HEK293 (cell line): ENCODE measurements at regions not wholly inside any gene's neighbourhood (a gene's known extent, or its start where the extent isn't known, plus 50 kb on each side); places are given as distances from the start of the nearest gene placed in this dataset.

Experiments used
- CTCF ChIA-PET: fragments of 350-600 bp; formaldehyde crosslinking; extraction: SDS; loops from one replicate; lab custom pipeline; 2021; ENCODE audit warnings: antibody characterized with exemption; lab: Yijun Ruan, JAX
- POLR2A ChIA-PET: fragments of 300-600 bp; formaldehyde crosslinking; extraction: SDS; loops from one replicate; lab custom pipeline; 2020; ENCODE audit warnings: antibody characterized with exemption, inconsistent platforms; lab: Yijun Ruan, JAX
- H3K27ac ChIP-seq: fragments of 200-500 bp; sonication (Bioruptor generic); 2 replicates; pipeline ENCODE4 v1.5.1; 2014; ENCODE audit warnings: low read depth, low read length, control low read depth, inconsistent platforms; ENCODE audit errors: extremely low read depth
- H3K36me3 ChIP-seq, 2 experiments: fragments of 200-500 bp in 1 of 2; sonication (Bioruptor generic) in 1 of 2; 1 replicate in 1 of 2; 2 replicates in 1 of 2; pipeline ENCODE4 v1.5.1; 2014 to 2017; ENCODE audit warnings: inconsistent platforms in 2 of 2, low read length in 2 of 2; ENCODE audit not compliant: control insufficient read depth in 2 of 2, insufficient read depth in 1 of 2
- H3K4me1 ChIP-seq: fragments of 200-500 bp; sonication (Bioruptor generic); 2 replicates; pipeline ENCODE4 v1.5.1; 2014; ENCODE audit warnings: mild to moderate bottlenecking, low read length, inconsistent platforms; ENCODE audit not compliant: control insufficient read depth, insufficient read depth
- H3K4me3 ChIP-seq: 2 replicates; pipeline ENCODE4 v1.5.1; 2011; ENCODE audit warnings: low read depth, mild to moderate bottlenecking, control low read depth, low read length, moderate library complexity
- H3K9me3 ChIP-seq: fragments of 200-500 bp; sonication (Bioruptor generic); 2 replicates; pipeline ENCODE4 v1.5.1; 2014; ENCODE audit warnings: low read depth, low read length, inconsistent platforms; ENCODE audit not compliant: control insufficient read depth, insufficient read depth
- BCL11B ChIP-seq: fragments of 450-650 bp; formaldehyde crosslinking; IDR thresholded peaks from 2 replicates; pipeline ENCODE4 v1.5.1; 2016; ENCODE audit warnings: low read depth, missing biosample characterization, missing genetic modification characterization
- GLI2 ChIP-seq: fragments of 450-650 bp; formaldehyde crosslinking; IDR thresholded peaks from 2 replicates; pipeline ENCODE4; 2017; ENCODE audit warnings: missing biosample characterization, missing genetic modification characterization, low read depth, borderline replicate concordance
- KLF1 ChIP-seq: fragments of 450-650 bp; formaldehyde crosslinking; IDR thresholded peaks from 2 replicates; pipeline ENCODE4 v1.5.1; 2016; ENCODE audit warnings: missing biosample characterization, missing genetic modification characterization
- KLF10 ChIP-seq: fragments of 450-650 bp; IDR thresholded peaks from 2 replicates; pipeline ENCODE4 v1.5.1; 2018; ENCODE audit warnings: missing biosample characterization, mild to moderate bottlenecking, missing genetic modification characterization
- MEIS1 ChIP-seq: sonication (generic); formaldehyde crosslinking; IDR thresholded peaks from 2 replicates; pipeline ENCODE4 v1.8.1; 2022; ENCODE audit warnings: missing genetic modification reagents, mild to moderate bottlenecking, borderline replicate concordance
- SCRT1 ChIP-seq: fragments of 450-650 bp; formaldehyde crosslinking; IDR thresholded peaks from 2 replicates; pipeline ENCODE4 v1.5.1; 2016; ENCODE audit warnings: missing biosample characterization, missing genetic modification characterization, borderline replicate concordance
- SCRT2 ChIP-seq: fragments of 450-650 bp; formaldehyde crosslinking; IDR thresholded peaks from 2 replicates; pipeline ENCODE4 v1.5.1; 2016; ENCODE audit warnings: missing biosample characterization, missing genetic modification characterization
- YY2 ChIP-seq: fragments of 450-650 bp; formaldehyde crosslinking; IDR thresholded peaks from 2 replicates; pipeline ENCODE4 v1.5.1; 2016; ENCODE audit warnings: missing biosample characterization, missing genetic modification characterization
- ZBTB10 ChIP-seq: fragments of 450-650 bp; formaldehyde crosslinking; IDR thresholded peaks from 2 replicates; pipeline ENCODE4 v1.5.1; 2016; ENCODE audit warnings: missing biosample characterization, missing genetic modification characterization
- ZFP41 ChIP-seq: fragments of 450-650 bp; formaldehyde crosslinking; IDR thresholded peaks from 2 replicates; pipeline ENCODE4 v1.5.1; 2016; ENCODE audit warnings: missing biosample characterization, missing genetic modification characterization, borderline replicate concordance
- ZNF112 ChIP-seq: fragments of 450-650 bp; formaldehyde crosslinking; IDR thresholded peaks from 2 replicates; pipeline ENCODE4 v1.5.0; 2017; ENCODE audit warnings: missing biosample characterization, missing genetic modification characterization
- ZNF211 ChIP-seq: fragments of 450-650 bp; formaldehyde crosslinking; IDR thresholded peaks from 2 replicates; pipeline ENCODE4 v1.5.1; 2016; ENCODE audit warnings: low read depth, missing biosample characterization, missing genetic modification characterization
- ZNF280C ChIP-seq: fragments of 450-650 bp; formaldehyde crosslinking; IDR thresholded peaks from 2 replicates; pipeline ENCODE4 v1.5.1; 2016; ENCODE audit warnings: missing biosample characterization, missing genetic modification characterization
- ZNF302 ChIP-seq: fragments of 450-650 bp; formaldehyde crosslinking; IDR thresholded peaks from 2 replicates; pipeline ENCODE4 v1.5.1; 2016; ENCODE audit warnings: missing biosample characterization, missing genetic modification characterization, low read depth
- ZNF354C ChIP-seq: fragments of 450-650 bp; formaldehyde crosslinking; IDR thresholded peaks from 2 replicates; pipeline ENCODE4 v1.5.1; 2016; ENCODE audit warnings: missing biosample characterization, missing genetic modification characterization, low read depth, borderline replicate concordance
- ZNF513 ChIP-seq: fragments of 450-650 bp; IDR thresholded peaks from 2 replicates; pipeline ENCODE4 v1.5.1; 2018; ENCODE audit warnings: missing biosample characterization, missing genetic modification characterization
- ZNF548 ChIP-seq: fragments of 450-650 bp; formaldehyde crosslinking; IDR thresholded peaks from 2 replicates; pipeline ENCODE4 v1.5.1; 2016; ENCODE audit warnings: missing biosample characterization, missing genetic modification characterization
- ZNF561 ChIP-seq: fragments of 450-650 bp; IDR thresholded peaks from 2 replicates; pipeline ENCODE4 v1.5.1; 2018; ENCODE audit warnings: missing biosample characterization, missing genetic modification characterization, borderline replicate concordance
- ZNF76 ChIP-seq: fragments of 450-650 bp; formaldehyde crosslinking; IDR thresholded peaks from 2 replicates; pipeline ENCODE4; 2016; ENCODE audit warnings: low read depth, missing biosample characterization, missing genetic modification characterization, borderline replicate concordance
- ZNF791 ChIP-seq: fragments of 450-650 bp; formaldehyde crosslinking; IDR thresholded peaks from 2 replicates; pipeline ENCODE4 v1.5.1; 2016; ENCODE audit warnings: missing biosample characterization, missing genetic modification characterization
- ZNF843 ChIP-seq: fragments of 450-650 bp; formaldehyde crosslinking; IDR thresholded peaks from 2 replicates; pipeline ENCODE4 v1.5.1; 2016; ENCODE audit warnings: missing biosample characterization, missing genetic modification characterization
- TF ChIP-seq, protein P1 (sequence below): fragments of 450-650 bp; formaldehyde crosslinking; IDR thresholded peaks from 2 replicates; pipeline ENCODE4 v1.5.0; 2017; ENCODE audit warnings: missing biosample characterization, missing genetic modification characterization, borderline replicate concordance
- TF ChIP-seq, protein P2 (sequence below): fragments of 450-650 bp; formaldehyde crosslinking; IDR thresholded peaks from 2 replicates; pipeline ENCODE4 v1.5.1; 2016; ENCODE audit warnings: missing biosample characterization, missing genetic modification characterization

- TF ChIP-seq YY2 (no peak), KLF1 (tag by site-specific recombination) (no peak), ZNF548 (tag by site-specific recombination) (no peak), KLF10 (tag by site-specific recombination) (no peak), ZNF843 (tag by site-specific recombination) (no peak), SCRT1 (tag by site-specific recombination) (no peak), ZNF354C (tag by site-specific recombination) (no peak), ZBTB10 (tag by site-specific recombination) (no peak), BCL11B (tag by site-specific recombination) (no peak), ZNF280C (tag by site-specific recombination) (no peak)
- TF ChIP-seq, all 188 proteins: peak for 0
These were observed 374.9 kb upstream of the TNC start (continued) for GRCh38 chr9:115492869-115493268.

DNA sequence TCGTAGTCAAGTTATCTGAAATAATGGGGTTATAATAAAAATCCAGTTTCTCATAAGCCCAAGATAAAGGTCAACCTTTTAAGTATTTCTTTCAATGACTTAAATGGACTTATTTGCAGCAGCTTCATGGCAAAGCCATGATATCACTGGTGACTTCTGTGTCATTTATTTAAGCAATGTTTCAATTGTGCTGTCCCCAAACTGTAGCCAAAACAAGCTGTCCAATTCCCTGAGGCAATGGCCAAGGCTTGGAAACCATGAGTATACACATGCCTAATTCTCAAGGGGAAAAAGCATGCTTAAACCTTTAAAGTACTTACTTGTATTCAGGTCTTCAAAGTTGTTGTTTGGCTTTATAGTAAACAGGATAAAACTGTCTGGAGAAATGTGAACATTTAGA lies 376.4 kb upstream of the TNC start:
- CTCF ChIA-PET, result no interaction called here
- Histone ChIP-seq H3K27ac (peak overlapping the region; percentile 43; the same call in 1 of the 2 replicates), H3K4me1 (peaks cover 11% of the 10 kb centered on the region; the same call in 1 of the 2 replicates)

DNA sequence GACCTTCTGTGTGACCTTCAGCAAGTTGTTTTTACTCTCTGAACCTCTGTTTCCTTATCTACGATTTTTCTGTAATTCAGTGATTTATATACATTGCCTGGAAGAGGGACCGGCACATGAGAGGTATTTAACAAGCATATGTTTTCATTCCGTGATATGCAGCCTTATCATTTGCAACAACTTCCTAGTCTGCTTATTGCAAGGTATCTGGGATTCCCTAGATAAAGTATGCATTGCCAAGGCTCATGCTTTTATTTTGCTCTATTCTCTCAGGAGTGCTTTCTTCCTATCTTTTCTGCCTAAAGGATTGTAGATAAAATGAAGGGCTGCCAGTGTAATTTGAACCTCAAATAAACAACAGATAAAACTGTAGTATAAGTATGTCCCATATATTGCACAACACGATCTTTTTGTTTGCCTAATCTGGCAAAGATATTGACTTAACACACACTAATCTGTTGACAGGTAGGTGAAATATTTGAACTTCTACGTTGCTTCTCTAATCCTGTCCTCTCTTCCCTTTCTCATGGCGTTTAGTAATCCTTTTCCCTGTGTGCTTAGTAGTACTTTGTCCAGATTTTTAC lies 377.2 kb upstream of the TNC start:
- Histone ChIP-seq H3K36me3 (no peaks in the 10 kb centered on the region), H3K27ac (peak overlapping the region; percentile 43), H3K9me3 (no peaks in the 10 kb centered on the region), H3K4me1 (peaks cover 11% of the 10 kb centered on the region; the same call in 1 of the 2 replicates), H3K4me3 (no peak overlapping the region)
- CTCF ChIA-PET, result no interaction called here
- POLR2A ChIA-PET, result no interaction called here
- TF ChIP-seq ZNF76 (tag by site-specific recombination) (no peak), ZNF791 (tag by site-specific recombination) (no peak), GLI2 (tag by site-specific recombination) (no peak), MEIS1 (no peak), SCRT2 (tag by site-specific recombination) (no peak), ZNF211 (no peak), ZNF302 (tag by site-specific recombination) (no peak), ZFP41 (tag by site-specific recombination) (no peak), ZNF561 (tag by site-specific recombination) (0 out of 2 replicates have a peak, but pooled peaks have one; percentile 19)
- TF ChIP-seq, protein P1, sequence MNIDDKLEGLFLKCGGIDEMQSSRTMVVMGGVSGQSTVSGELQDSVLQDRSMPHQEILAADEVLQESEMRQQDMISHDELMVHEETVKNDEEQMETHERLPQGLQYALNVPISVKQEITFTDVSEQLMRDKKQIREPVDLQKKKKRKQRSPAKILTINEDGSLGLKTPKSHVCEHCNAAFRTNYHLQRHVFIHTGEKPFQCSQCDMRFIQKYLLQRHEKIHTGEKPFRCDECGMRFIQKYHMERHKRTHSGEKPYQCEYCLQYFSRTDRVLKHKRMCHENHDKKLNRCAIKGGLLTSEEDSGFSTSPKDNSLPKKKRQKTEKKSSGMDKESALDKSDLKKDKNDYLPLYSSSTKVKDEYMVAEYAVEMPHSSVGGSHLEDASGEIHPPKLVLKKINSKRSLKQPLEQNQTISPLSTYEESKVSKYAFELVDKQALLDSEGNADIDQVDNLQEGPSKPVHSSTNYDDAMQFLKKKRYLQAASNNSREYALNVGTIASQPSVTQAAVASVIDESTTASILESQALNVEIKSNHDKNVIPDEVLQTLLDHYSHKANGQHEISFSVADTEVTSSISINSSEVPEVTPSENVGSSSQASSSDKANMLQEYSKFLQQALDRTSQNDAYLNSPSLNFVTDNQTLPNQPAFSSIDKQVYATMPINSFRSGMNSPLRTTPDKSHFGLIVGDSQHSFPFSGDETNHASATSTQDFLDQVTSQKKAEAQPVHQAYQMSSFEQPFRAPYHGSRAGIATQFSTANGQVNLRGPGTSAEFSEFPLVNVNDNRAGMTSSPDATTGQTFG (tag by site-specific recombination), result no peak
- TF ChIP-seq, protein P2, sequence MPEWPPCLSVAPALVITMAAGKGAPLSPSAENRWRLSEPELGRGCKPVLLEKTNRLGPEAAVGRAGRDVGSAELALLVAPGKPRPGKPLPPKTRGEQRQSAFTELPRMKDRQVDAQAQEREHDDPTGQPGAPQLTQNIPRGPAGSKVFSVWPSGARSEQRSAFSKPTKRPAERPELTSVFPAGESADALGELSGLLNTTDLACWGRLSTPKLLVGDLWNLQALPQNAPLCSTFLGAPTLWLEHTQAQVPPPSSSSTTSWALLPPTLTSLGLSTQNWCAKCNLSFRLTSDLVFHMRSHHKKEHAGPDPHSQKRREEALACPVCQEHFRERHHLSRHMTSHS (tag by site-specific recombination), result no peak

More for the DNA sequence above, 376.4 kb upstream of the TNC start:
- TF ChIP-seq ZNF513 (tag by site-specific recombination) (no peak), ZNF112 (tag by site-specific recombination) (no peak)
- POLR2A ChIA-PET, result no interaction called here
- H3K9me3 ChIP-seq, result no peaks in the 10 kb centered on the region
- H3K36me3 ChIP-seq, result no peaks in the 10 kb centered on the region
- no peak overlapping the region for H3K4me3 ChIP-seq
